ENCODE measurements at regions not wholly inside any gene's neighbourhood (a gene's known extent, or its start where the extent isn't known, plus 50 kb on each side); places are given as distances from the start of the nearest gene placed in this dataset.

DNA sequence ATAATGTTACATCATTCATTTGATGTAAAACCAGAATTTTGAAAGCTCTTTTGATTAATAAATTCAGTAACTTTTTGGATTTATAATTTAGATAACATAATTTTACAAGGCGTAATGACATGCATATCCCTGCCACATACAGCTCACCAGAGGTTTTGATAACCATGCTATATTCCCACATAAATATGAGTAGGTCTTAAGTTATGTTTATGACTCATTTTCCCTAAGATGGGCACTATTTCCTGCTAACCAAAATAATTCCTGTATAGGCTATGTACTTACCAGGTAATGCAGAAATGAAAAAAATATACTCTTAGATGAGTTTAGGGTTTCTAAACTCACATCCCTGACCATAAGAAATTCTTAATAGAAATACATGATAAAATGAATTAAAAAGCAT lies 93.9 kb upstream of the EDIL3 start:
- no peak overlapping the region for H3K23ac ChIP-seq (ENCODE audit: low read length)
- no peak for DNase-seq
- H3K79me1 ChIP-seq (ENCODE audit: low read length), result no peaks in the 10 kb centered on the region
- no peak overlapping the region for H3K4me2 ChIP-seq (ENCODE audit: low read length)
- H3K36me3 ChIP-seq (ENCODE audit: control insufficient read depth, insufficient read depth, low read length), result no peaks in the 10 kb centered on the region
- no peak overlapping the region for H3K4me3 ChIP-seq (ENCODE audit: low read length)
- H2BK120ac ChIP-seq (ENCODE audit: low read depth, low read length), result no peak overlapping the region
- no peak overlapping the region for H4K8ac ChIP-seq (ENCODE audit: low read depth, low read length)
- WGBS (ENCODE audit: extremely low coverage, insufficient coverage, low lambda C conversion rate), result no CpG with 5 or more reads among the region's 1 CpG
- H4K5ac ChIP-seq (ENCODE audit: low read length), result no peak overlapping the region
- no peak overlapping the region for H2BK5ac ChIP-seq (ENCODE audit: low read length)
- no peak overlapping the region for H2BK15ac ChIP-seq (replicated peaks; ENCODE audit: low read depth)
- H3K27me3 ChIP-seq (ENCODE audit: insufficient read depth, low read length, poor library complexity), result no peaks in the 10 kb centered on the region
- no peak overlapping the region for H3K4ac ChIP-seq (ENCODE audit: low read depth, low read length)
- H3K56ac ChIP-seq (ENCODE audit: low read length), result no peak overlapping the region
- no peaks in the 10 kb centered on the region for H3K4me1 ChIP-seq (ENCODE audit: control insufficient read depth, low read depth, low read length)
- no peak overlapping the region for H3K9ac ChIP-seq (ENCODE audit: low read length)
- H3K27ac ChIP-seq (ENCODE audit: low read depth, low read length), result no peak overlapping the region
- H3K79me2 ChIP-seq (ENCODE audit: control insufficient read depth, insufficient read depth, low read length), result no peaks in the 10 kb centered on the region
- no peak overlapping the region for H3K18ac ChIP-seq (ENCODE audit: low read length)
- no peak overlapping the region for H2AK5ac ChIP-seq (ENCODE audit: low read length)

- Histone ChIP-seq H2BK120ac (ENCODE audit: low read depth, low read length) (no peak overlapping the region), H3K79me1 (ENCODE audit: low read length) (no peaks in the 10 kb centered on the region), H3K4me3 (ENCODE audit: low read length) (no peak overlapping the region), H2BK15ac (replicated peaks; ENCODE audit: low read depth) (no peak overlapping the region), H2BK5ac (ENCODE audit: low read length) (no peak overlapping the region), H3K9ac (ENCODE audit: low read length) (no peak overlapping the region), H4K8ac (ENCODE audit: low read depth, low read length) (no peak overlapping the region), H3K36me3 (ENCODE audit: control insufficient read depth, insufficient read depth, low read length) (no peaks in the 10 kb centered on the region), H3K23ac (ENCODE audit: low read length) (no peak overlapping the region), H3K27me3 (ENCODE audit: insufficient read depth, low read length, poor library complexity) (no peaks in the 10 kb centered on the region), H3K56ac (ENCODE audit: low read length) (no peak overlapping the region), H3K18ac (ENCODE audit: low read length) (no peak overlapping the region), H3K4me2 (ENCODE audit: low read length) (no peak overlapping the region), H3K4ac (ENCODE audit: low read depth, low read length) (no peak overlapping the region), H4K5ac (ENCODE audit: low read length) (no peak overlapping the region), H3K4me1 (ENCODE audit: control insufficient read depth, low read depth, low read length) (no peaks in the 10 kb centered on the region), H3K27ac (ENCODE audit: low read depth, low read length) (no peak overlapping the region), H2AK5ac (ENCODE audit: low read length) (no peak overlapping the region), H3K79me2 (ENCODE audit: control insufficient read depth, insufficient read depth, low read length) (no peaks in the 10 kb centered on the region)
- DNase-seq, result no peak
- no CpG with 5 or more reads among the region's 2 CpGs for WGBS (ENCODE audit: extremely low coverage, insufficient coverage, low lambda C conversion rate)
Measured at GRCh38 chr5:84477485-84477884, 92.8 kb upstream of the EDIL3 start.

- no CpG with 5 or more reads among the region's 4 CpGs for WGBS (ENCODE audit: extremely low coverage, insufficient coverage, low lambda C conversion rate)
- H3K23ac ChIP-seq (ENCODE audit: low read length), result no peak overlapping the region
- DNase-seq, result no peak
Measured at GRCh38 chr5:84474126-84474525, 89.4 kb upstream of the EDIL3 start.

GRCh38 chr5:84453405-84453804 lies 68.7 kb upstream of the EDIL3 start:
- Histone ChIP-seq H4K8ac (ENCODE audit: low read depth, low read length) (no peak overlapping the region), H2BK120ac (ENCODE audit: low read depth, low read length) (no peak overlapping the region), H3K9ac (ENCODE audit: low read length) (no peak overlapping the region), H3K27me3 (ENCODE audit: insufficient read depth, low read length, poor library complexity) (no peaks in the 10 kb centered on the region), H2BK15ac (replicated peaks; ENCODE audit: low read depth) (no peak overlapping the region), H3K18ac (ENCODE audit: low read length) (no peak overlapping the region), H3K36me3 (ENCODE audit: control insufficient read depth, insufficient read depth, low read length) (no peaks in the 10 kb centered on the region), H3K4me3 (ENCODE audit: low read length) (no peak overlapping the region), H2AK5ac (ENCODE audit: low read length) (no peak overlapping the region), H4K5ac (ENCODE audit: low read length) (no peak overlapping the region), H3K79me1 (ENCODE audit: low read length) (no peaks in the 10 kb centered on the region), H3K4me2 (ENCODE audit: low read length) (no peak overlapping the region), H3K4me1 (ENCODE audit: control insufficient read depth, low read depth, low read length) (no peaks in the 10 kb centered on the region), H3K56ac (ENCODE audit: low read length) (no peak overlapping the region), H3K23ac (ENCODE audit: low read length) (no peak overlapping the region), H3K27ac (ENCODE audit: low read depth, low read length) (no peak overlapping the region), H3K79me2 (ENCODE audit: control insufficient read depth, insufficient read depth, low read length) (no peaks in the 10 kb centered on the region), H2BK5ac (ENCODE audit: low read length) (no peak overlapping the region), H3K4ac (ENCODE audit: low read depth, low read length) (no peak overlapping the region)
- no peak for DNase-seq

More at GRCh38 chr5:84474126-84474525, 89.4 kb upstream of the EDIL3 start:
- no peaks in the 10 kb centered on the region for H3K4me1 ChIP-seq (ENCODE audit: control insufficient read depth, low read depth, low read length)
- H2BK5ac ChIP-seq (ENCODE audit: low read length), result no peak overlapping the region
- H4K8ac ChIP-seq (ENCODE audit: low read depth, low read length), result no peak overlapping the region
- no peak overlapping the region for H3K27ac ChIP-seq (ENCODE audit: low read depth, low read length)
- H3K56ac ChIP-seq (ENCODE audit: low read length), result no peak overlapping the region
- no peaks in the 10 kb centered on the region for H3K79me2 ChIP-seq (ENCODE audit: control insufficient read depth, insufficient read depth, low read length)
- H3K9ac ChIP-seq (ENCODE audit: low read length), result no peak overlapping the region
- no peak overlapping the region for H4K5ac ChIP-seq (ENCODE audit: low read length)
- H3K4me3 ChIP-seq (ENCODE audit: low read length), result no peak overlapping the region
- H3K4me2 ChIP-seq (ENCODE audit: low read length), result no peak overlapping the region
- no peaks in the 10 kb centered on the region for H3K36me3 ChIP-seq (ENCODE audit: control insufficient read depth, insufficient read depth, low read length)
- no peak overlapping the region for H3K4ac ChIP-seq (ENCODE audit: low read depth, low read length)
- no peak overlapping the region for H2BK15ac ChIP-seq (replicated peaks; ENCODE audit: low read depth)
- H2BK120ac ChIP-seq (ENCODE audit: low read depth, low read length), result no peak overlapping the region
- no peaks in the 10 kb centered on the region for H3K27me3 ChIP-seq (ENCODE audit: insufficient read depth, low read length, poor library complexity)
- no peak overlapping the region for H2AK5ac ChIP-seq (ENCODE audit: low read length)
- H3K18ac ChIP-seq (ENCODE audit: low read length), result no peak overlapping the region
- H3K79me1 ChIP-seq (ENCODE audit: low read length), result no peaks in the 10 kb centered on the region

DNA sequence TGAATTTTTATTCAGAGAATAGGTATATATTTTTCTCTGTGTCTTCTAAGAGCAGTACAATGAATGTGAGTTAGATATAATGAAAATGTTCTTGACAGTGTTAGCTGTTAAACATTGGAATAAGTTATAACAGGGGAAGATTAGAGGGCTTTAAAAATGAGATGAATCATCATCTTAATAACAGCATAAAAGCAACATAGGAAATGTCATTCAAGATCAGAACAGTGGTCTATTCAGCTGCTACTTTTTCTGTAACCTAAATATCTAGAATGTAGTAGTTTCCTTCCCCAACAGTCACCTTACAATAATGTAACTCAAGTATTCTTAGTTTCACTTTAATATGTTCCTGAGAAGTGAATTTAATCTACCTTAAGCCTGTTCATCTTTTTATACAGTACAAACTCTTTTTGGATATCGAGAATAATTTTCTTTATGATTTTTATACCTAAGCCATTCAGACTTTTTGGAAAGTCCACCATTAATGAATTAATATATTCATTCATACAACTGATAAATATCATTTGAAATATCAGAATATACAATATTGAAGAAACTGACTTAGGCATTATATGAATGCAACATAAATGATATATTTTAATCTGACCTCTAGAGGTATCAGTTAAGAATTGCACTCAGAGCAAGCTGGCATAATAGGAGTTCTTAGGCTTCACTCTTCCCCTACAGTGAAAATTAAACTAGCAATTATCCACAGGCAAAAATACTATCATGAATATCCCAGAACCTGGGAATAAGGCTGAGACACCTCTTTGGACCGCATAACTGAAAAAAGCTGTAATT lies 66.1 kb upstream of the EDIL3 start:
- no peak overlapping the region for H2AK5ac ChIP-seq (ENCODE audit: low read length)
- H3K27ac ChIP-seq (ENCODE audit: low read depth, low read length), result no peak overlapping the region
- no peak overlapping the region for H3K23ac ChIP-seq (ENCODE audit: low read length)
- H3K36me3 ChIP-seq (ENCODE audit: control insufficient read depth, insufficient read depth, low read length), result no peaks in the 10 kb centered on the region
- no peak overlapping the region for H2BK120ac ChIP-seq (ENCODE audit: low read depth, low read length)
- no peaks in the 10 kb centered on the region for H3K27me3 ChIP-seq (ENCODE audit: insufficient read depth, low read length, poor library complexity)
- H4K8ac ChIP-seq (ENCODE audit: low read depth, low read length), result no peak overlapping the region
- no peak overlapping the region for H3K56ac ChIP-seq (ENCODE audit: low read length)
- H3K9ac ChIP-seq (ENCODE audit: low read length), result no peak overlapping the region
- no peak overlapping the region for H3K4me3 ChIP-seq (ENCODE audit: low read length)
- no peak overlapping the region for H2BK5ac ChIP-seq (ENCODE audit: low read length)
- no peak overlapping the region for H3K18ac ChIP-seq (ENCODE audit: low read length)
- H3K4me2 ChIP-seq (ENCODE audit: low read length), result no peak overlapping the region
- no peaks in the 10 kb centered on the region for H3K79me1 ChIP-seq (ENCODE audit: low read length)
- H4K5ac ChIP-seq (ENCODE audit: low read length), result no peak overlapping the region
- no peak overlapping the region for H2BK15ac ChIP-seq (replicated peaks; ENCODE audit: low read depth)
- WGBS (ENCODE audit: extremely low coverage, insufficient coverage, low lambda C conversion rate), result no CpG with 5 or more reads among the region's 2 CpGs
- no peaks in the 10 kb centered on the region for H3K79me2 ChIP-seq (ENCODE audit: control insufficient read depth, insufficient read depth, low read length)
- DNase-seq, result no peak
- H3K4me1 ChIP-seq (ENCODE audit: control insufficient read depth, low read depth, low read length), result no peaks in the 10 kb centered on the region
- no peak overlapping the region for H3K4ac ChIP-seq (ENCODE audit: low read depth, low read length)
